GM12892 (cell line): ENCODE measurements at regions not wholly inside any gene's neighbourhood (a gene's known extent, or its start where the extent isn't known, plus 50 kb on each side); places are given as distances from the start of the nearest gene placed in this dataset.
A peak's percentile ranks its signal among the peaks of the same experiment; 100 is the strongest.

Source experiments
- DNase-seq: peaks from one replicate; pipeline ENCODE4 v3.0.0; 2011; ENCODE audit not compliant: insufficient read length
- FAIRE-seq: peaks from 2 replicates; lab custom pipeline; 2011; peaks lifted over from hg19 to GRCh38; lab: Jason Lieb, UNC
- POLR2A ChIP-seq: IDR thresholded peaks from 2 replicates; pipeline ENCODE4 v1.6.1; 2011; ENCODE audit warnings: low read depth, low read length, control low read depth
- POLR2AphosphoS5 ChIP-seq: IDR thresholded peaks from 2 replicates; pipeline ENCODE4 v1.6.1; 2011; ENCODE audit warnings: low read depth, low read length, control low read depth
- TAF1 ChIP-seq: IDR thresholded peaks from 2 replicates; pipeline ENCODE4 v1.6.1; 2011; ENCODE audit warnings: low read depth, mild to moderate bottlenecking, control low read depth, low read length, borderline replicate concordance

DNA sequence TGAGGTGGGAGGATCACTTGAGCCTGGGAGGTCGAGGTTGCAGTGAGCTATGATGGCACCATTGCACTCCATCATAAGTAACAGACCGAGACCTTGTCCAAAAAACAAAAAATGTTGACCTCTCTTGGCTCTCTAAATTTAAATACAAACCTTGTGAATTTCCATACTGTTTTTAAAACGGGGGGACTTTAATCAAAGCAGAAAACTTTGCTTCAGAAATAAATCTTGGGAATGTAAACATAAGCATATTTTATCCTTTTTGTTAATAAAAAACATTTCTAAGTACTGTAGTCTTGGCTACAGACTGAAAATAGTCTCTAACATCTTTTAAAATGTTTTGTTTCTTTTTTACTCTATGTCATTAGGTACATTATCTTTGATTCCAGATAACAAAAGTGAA is 130.7 kb upstream of the RASSF8 start:
- FAIRE-seq, result no peak
- no peak for DNase-seq
- TF ChIP-seq POLR2AphosphoS5, result no peak
- no peak for TF ChIP-seq TAF1
- no peak for TF ChIP-seq POLR2A

DNA sequence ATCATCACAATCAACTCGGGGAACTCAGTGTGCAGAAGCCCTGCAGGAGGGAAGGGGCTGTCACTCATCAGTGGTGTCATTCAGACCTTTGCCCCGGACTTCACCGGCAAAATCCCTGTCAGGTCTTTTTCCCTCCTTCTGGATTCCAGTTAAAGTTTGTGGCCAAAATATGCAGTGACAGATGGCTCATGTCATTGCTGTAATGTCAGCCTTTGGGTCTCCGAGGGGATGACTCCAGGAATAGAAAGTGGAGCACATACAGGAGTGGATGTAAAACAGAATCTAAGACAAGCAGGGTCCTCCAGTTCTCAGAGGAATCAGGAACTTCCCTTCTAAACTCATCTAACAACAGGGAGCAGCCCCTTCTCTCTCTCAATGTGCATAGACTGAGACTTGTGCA is 130.3 kb upstream of the RASSF8 start:
- no peak for FAIRE-seq
- DNase-seq, result no peak
- TF ChIP-seq TAF1, result no peak
- no peak for TF ChIP-seq POLR2A
- no peak for TF ChIP-seq POLR2AphosphoS5

DNA sequence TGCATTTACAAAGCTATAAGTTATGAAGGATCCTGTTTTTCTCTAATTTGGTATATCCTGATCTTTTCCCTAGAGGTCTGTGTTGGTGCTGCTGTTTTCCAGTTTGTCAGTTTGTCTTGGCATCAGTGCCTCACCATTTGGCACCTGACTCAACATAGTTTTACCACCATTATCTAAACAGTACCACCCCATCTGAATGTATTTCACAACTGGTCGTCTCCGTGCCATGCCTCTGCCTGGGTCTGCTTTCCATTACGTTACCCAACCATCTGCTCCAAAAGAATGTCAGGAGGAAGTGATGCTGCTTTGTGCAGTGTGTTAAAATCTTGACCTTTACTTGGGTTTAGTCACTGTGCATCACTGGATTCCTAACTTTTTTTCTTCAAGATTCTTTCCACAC is 129.3 kb upstream of the RASSF8 start:
- FAIRE-seq (no peak), DNase-seq (no peak)
- no peak for TF ChIP-seq POLR2A
- TF ChIP-seq TAF1, result no peak
- no peak for TF ChIP-seq POLR2AphosphoS5

DNA sequence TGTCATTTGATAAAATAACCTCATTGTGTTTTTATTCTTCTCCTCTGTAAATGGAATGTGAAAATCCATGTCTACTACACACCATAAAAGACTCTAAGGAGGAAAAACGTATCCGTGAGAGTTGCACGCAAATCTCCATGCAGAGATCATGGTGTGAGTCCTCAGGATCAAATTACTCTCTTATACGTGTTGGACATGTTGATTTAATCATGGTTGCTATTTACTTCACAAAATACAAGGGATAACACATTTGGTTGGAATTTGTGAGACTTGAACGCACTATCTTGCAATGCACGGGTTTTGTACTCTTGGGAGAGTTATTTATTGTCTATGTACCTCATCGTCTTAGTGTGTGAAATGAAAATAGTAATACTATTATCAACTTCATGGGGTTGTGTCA is 128.0 kb upstream of the RASSF8 start:
- no peak for FAIRE-seq
- DNase-seq, result no peak
- TF ChIP-seq POLR2A (no peak), TAF1 (no peak), POLR2AphosphoS5 (no peak)

DNA sequence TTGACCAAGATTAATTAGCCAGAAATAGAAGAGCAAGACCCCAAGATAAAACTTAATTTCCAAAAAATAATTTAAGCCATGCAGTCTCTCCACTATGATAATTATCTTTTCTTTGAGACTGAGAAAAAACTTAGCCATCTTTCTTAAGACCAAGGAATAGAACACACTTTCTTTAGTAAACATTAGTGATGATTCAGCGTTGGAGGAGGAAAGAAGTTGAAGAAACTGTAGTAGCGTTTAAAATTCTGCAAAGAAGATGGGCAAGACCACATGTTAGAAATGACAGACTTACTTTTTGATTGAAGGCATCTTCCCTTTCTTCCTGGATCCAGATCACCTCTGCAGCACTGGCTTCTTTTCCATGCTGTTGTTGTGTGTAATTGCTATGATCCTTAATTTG is 124.8 kb upstream of the RASSF8 start:
- FAIRE-seq (no peak), DNase-seq (no peak)
- TF ChIP-seq TAF1 (no peak), POLR2A (no peak), POLR2AphosphoS5 (no peak)

DNA sequence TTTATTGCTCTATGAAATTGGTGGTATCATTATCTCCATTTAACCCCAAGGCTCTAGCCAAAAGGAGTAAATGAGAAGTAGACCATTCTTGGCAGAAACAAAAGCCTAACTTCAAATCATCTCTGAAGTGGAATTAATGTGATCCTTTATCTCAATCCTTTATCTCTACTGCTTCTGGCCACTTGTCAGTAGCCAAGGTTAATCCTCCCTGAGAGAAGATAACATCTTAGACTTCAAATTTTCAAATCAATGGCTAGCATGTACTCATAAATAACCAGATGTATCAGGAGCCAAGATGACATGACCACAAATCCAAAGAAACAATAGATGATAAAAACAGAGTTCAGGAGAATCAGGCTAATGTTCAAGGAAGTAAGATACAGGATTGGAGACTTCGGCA is 123.1 kb upstream of the RASSF8 start:
- TF ChIP-seq POLR2AphosphoS5, result no peak
- no peak for TF ChIP-seq POLR2A
- no peak for TF ChIP-seq TAF1
- DNase-seq (no peak), FAIRE-seq (no peak)

DNA sequence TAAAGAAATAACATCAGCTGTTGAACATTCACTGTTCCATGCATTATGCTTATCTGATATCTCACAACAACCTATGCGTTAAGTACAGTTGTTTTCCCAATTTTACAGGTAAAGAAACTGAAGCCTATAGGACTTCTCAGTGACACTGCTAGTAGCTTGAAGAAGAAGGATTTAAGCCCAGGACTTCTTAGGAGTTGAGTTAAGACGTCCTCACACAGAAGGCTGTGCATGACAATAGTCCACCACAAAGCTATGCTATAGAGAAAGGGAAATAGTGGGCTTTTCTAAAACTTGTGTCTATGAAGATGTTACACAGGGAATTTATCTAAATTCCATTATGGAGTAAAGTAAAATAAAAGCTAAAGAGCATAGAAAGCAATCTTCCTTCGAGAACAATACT is 120.5 kb upstream of the RASSF8 start:
- no peak for TF ChIP-seq POLR2AphosphoS5
- DNase-seq, result no peak
- FAIRE-seq, result no peak

DNA sequence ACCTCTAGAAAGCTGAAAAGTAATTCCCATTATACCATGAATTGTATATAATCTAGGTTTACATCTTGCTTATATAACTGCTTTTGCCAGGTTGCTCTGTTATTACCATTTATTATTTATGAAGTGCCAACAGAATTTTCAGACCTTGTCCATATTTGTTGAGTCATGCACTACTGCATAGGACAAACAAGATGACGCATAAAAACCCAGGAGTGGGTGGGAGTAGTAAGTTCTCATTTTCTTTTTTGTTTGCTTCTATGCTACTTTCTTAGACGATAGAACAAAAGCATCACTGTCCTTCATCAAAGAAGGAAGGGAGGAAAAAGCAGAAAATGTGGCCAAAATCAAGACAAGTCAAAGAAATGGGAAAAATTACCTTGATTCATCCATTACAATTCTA is 119.0 kb upstream of the RASSF8 start:
- TF ChIP-seq POLR2A, result no peak
- TF ChIP-seq POLR2AphosphoS5, result no peak
- no peak for TF ChIP-seq TAF1

DNA sequence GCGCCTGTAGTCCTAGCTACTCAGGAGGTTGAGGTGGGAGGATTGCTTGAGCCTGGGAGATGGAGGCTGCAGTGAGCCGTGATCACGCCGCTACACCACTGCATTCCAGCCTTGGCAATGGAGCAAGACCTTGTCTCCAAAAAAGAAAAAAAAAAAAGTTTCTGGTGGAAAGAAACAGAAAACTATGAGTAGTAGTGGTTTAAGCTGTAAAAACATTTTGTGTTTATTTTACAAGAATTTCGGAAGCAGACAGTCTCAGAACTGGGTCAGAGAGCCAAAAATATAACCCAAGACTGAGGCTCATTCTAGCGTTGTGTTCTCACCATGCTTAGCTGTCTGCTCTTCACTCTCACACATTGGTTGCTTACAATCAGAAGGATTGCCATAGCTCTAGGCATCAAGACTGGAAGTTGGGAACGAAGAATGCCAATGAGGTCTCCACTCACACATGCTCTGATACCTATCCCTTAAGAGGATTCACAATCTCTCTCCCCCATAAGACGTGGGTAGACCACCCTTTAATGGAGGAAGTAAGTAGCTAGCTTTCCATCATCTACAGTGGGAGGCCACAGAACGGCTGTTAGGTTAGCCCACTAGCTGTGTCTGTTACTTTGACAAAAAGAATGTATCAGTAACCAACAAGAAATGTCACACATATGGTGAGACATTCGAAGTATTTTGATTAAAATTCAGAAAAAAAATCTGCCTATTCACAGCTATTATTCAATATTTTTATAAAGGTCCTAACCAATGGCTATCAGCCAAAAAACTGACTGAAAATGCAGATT is 117.6 kb upstream of the RASSF8 start:
- FAIRE-seq (no peak), DNase-seq (no peak)
- TF ChIP-seq TAF1 (no peak), POLR2A (no peak), POLR2AphosphoS5 (no peak)

More for the DNA sequence above, 119.0 kb upstream of the RASSF8 start:
- no peak for FAIRE-seq
- no peak for DNase-seq

DNA sequence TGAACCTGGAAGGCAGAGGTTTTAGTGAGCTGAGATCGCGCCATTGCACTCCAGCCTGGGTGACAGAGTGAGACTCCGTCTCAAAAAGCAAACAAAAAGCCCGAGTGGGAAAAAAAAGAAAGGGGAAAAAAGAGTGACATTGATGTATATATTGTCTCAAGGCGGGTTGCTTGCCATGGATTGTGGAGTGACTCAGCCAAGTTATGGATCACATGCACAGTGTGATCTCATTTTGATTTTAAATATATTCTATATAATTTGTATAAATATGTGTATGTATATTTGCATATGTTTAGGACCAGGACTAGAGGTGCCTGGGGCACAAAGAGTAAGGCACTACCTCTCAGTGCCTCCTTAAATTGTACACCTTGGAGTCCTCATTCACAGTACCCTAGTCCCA is 116.2 kb upstream of the RASSF8 start:
- FAIRE-seq, result no peak
- no peak for DNase-seq
- TF ChIP-seq POLR2A (no peak), TAF1 (no peak), POLR2AphosphoS5 (no peak)

DNA sequence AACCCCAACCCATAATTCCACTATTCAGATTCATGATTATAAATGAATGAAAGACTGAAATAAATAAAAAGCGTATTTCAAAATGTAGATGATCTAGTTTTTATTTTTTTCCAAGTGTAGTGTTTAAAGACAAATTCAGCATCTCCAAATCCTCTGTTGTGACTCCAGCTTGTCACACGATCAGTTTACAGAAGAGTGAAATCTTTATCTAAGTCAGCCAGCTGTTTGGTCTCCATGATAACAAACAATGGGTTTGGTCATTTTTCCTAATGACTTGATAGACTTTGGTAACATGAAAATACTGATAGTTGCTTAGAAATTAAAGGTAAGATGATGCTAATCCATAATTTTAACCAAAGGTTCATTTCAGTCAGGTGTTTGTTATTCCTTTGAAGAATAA is 114.5 kb upstream of the RASSF8 start:
- FAIRE-seq (peak; percentile 67), DNase-seq (no peak)
- no peak for TF ChIP-seq POLR2AphosphoS5
- TF ChIP-seq POLR2A, result no peak
- no peak for TF ChIP-seq TAF1

DNA sequence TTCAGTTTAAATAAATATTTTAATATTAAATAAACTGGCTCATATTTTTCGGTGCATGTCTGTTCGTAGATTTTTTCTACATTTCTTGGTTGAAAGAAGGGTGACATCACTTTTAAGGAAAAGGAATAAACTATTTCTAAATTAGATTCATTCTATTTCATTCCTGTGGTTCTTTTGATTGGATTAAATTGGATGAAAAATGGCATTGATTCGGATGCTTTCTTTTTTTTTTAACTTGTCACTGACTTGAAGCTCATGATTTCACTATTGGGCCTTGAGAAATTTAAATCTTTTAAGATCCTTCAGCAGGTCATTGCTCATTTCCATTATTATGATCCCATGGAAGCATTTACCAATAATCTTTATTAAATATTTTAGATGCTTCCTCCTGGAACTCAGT is 113.1 kb upstream of the RASSF8 start:
- FAIRE-seq (no peak), DNase-seq (no peak)
- TF ChIP-seq POLR2A (no peak), POLR2AphosphoS5 (no peak), TAF1 (no peak)

DNA sequence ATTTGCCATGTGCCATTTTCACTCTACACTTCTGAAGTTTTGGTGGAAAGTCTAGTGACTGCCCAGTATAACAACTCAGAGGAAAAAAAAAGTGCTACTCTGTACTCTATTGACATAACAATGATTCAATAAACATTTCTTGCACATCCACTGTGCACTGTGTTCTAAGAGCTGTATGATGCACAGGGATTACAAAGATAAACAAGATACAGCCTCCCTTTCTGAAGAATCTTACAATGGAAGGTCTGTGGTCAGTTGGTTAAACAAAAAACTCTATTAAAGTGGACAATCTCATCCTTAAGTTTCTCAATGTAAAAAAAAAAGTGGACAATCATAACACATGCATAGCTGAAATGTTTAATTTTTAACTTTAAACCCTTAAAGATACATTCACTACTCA is 105.7 kb upstream of the RASSF8 start:
- TF ChIP-seq POLR2AphosphoS5, result no peak
- no peak for TF ChIP-seq POLR2A
- no peak for TF ChIP-seq TAF1
- FAIRE-seq, result no peak
- no peak for DNase-seq
